HEK293 (cell line): ENCODE measurements at regions not wholly inside any gene's neighbourhood (a gene's known extent, or its start where the extent isn't known, plus 50 kb on each side); places are given as distances from the start of the nearest gene placed in this dataset.

Experiments used
- CTCF ChIA-PET: fragments of 350-600 bp; formaldehyde crosslinking; extraction: SDS; loops from one replicate; lab custom pipeline; 2021; ENCODE audit warnings: antibody characterized with exemption; lab: Yijun Ruan, JAX
- POLR2A ChIA-PET: fragments of 300-600 bp; formaldehyde crosslinking; extraction: SDS; loops from one replicate; lab custom pipeline; 2020; ENCODE audit warnings: antibody characterized with exemption, inconsistent platforms; lab: Yijun Ruan, JAX
- H3K27ac ChIP-seq: fragments of 200-500 bp; sonication (Bioruptor generic); 2 replicates; pipeline ENCODE4 v1.5.1; 2014; ENCODE audit warnings: low read depth, low read length, control low read depth, inconsistent platforms; ENCODE audit errors: extremely low read depth
- H3K36me3 ChIP-seq, 2 experiments: fragments of 200-500 bp in 1 of 2; sonication (Bioruptor generic) in 1 of 2; 1 replicate in 1 of 2; 2 replicates in 1 of 2; pipeline ENCODE4 v1.5.1; 2014 to 2017; ENCODE audit warnings: inconsistent platforms in 2 of 2, low read length in 2 of 2; ENCODE audit not compliant: control insufficient read depth in 2 of 2, insufficient read depth in 1 of 2
- H3K4me1 ChIP-seq: fragments of 200-500 bp; sonication (Bioruptor generic); 2 replicates; pipeline ENCODE4 v1.5.1; 2014; ENCODE audit warnings: mild to moderate bottlenecking, low read length, inconsistent platforms; ENCODE audit not compliant: control insufficient read depth, insufficient read depth
- H3K4me3 ChIP-seq: 2 replicates; pipeline ENCODE4 v1.5.1; 2011; ENCODE audit warnings: low read depth, mild to moderate bottlenecking, control low read depth, low read length, moderate library complexity
- H3K9me3 ChIP-seq: fragments of 200-500 bp; sonication (Bioruptor generic); 2 replicates; pipeline ENCODE4 v1.5.1; 2014; ENCODE audit warnings: low read depth, low read length, inconsistent platforms; ENCODE audit not compliant: control insufficient read depth, insufficient read depth
- CTCF ChIP-seq: fragments of 450-650 bp; formaldehyde crosslinking; IDR thresholded peaks from 2 replicates; pipeline ENCODE4 v1.5.1; 2016; ENCODE audit warnings: missing biosample characterization, missing genetic modification characterization
- ELK4 ChIP-seq: IDR thresholded peaks from 2 replicates; pipeline ENCODE4 v1.6.1; 2011; ENCODE audit warnings: mild to moderate bottlenecking, low read depth, low read length, borderline replicate concordance
- GLI2 ChIP-seq: fragments of 450-650 bp; formaldehyde crosslinking; IDR thresholded peaks from 2 replicates; pipeline ENCODE4; 2017; ENCODE audit warnings: missing biosample characterization, missing genetic modification characterization, low read depth, borderline replicate concordance
- KLF1 ChIP-seq: fragments of 450-650 bp; formaldehyde crosslinking; IDR thresholded peaks from 2 replicates; pipeline ENCODE4 v1.5.1; 2016; ENCODE audit warnings: missing biosample characterization, missing genetic modification characterization
- KLF16 ChIP-seq: fragments of 450-650 bp; formaldehyde crosslinking; IDR thresholded peaks from 2 replicates; pipeline ENCODE4 v1.5.1; 2017; ENCODE audit warnings: missing biosample characterization, missing genetic modification characterization
- SCRT1 ChIP-seq: fragments of 450-650 bp; formaldehyde crosslinking; IDR thresholded peaks from 2 replicates; pipeline ENCODE4 v1.5.1; 2016; ENCODE audit warnings: missing biosample characterization, missing genetic modification characterization, borderline replicate concordance
- TRIM28 ChIP-seq: IDR thresholded peaks from 2 replicates; pipeline ENCODE4 v1.6.1; 2011; ENCODE audit warnings: low read length, control low read depth, borderline replicate concordance
- WT1 ChIP-seq: fragments of 450-650 bp; formaldehyde crosslinking; IDR thresholded peaks from 2 replicates; pipeline ENCODE4 v1.5.1; 2016; ENCODE audit warnings: missing biosample characterization, missing genetic modification characterization
- ZBTB44 ChIP-seq: fragments of 450-650 bp; IDR thresholded peaks from 2 replicates; pipeline ENCODE4 v1.5.1; 2018; ENCODE audit warnings: missing biosample characterization, mild to moderate bottlenecking, missing genetic modification characterization
- ZBTB6 ChIP-seq: fragments of 450-650 bp; formaldehyde crosslinking; IDR thresholded peaks from 2 replicates; pipeline ENCODE4 v1.5.1; 2017; ENCODE audit warnings: missing biosample characterization, missing genetic modification characterization
- ZNF155 ChIP-seq: fragments of 450-650 bp; formaldehyde crosslinking; IDR thresholded peaks from 2 replicates; pipeline ENCODE4 v1.5.1; 2016; ENCODE audit warnings: missing biosample characterization, missing genetic modification characterization
- ZNF184 ChIP-seq: fragments of 450-650 bp; IDR thresholded peaks from 2 replicates; pipeline ENCODE4 v1.5.1; 2018; ENCODE audit warnings: missing biosample characterization, mild to moderate bottlenecking, missing genetic modification characterization
- ZNF19 ChIP-seq: fragments of 450-650 bp; formaldehyde crosslinking; IDR thresholded peaks from 2 replicates; pipeline ENCODE4; 2016; ENCODE audit warnings: missing biosample characterization, missing genetic modification characterization, low read depth
- ZNF211 ChIP-seq: fragments of 450-650 bp; formaldehyde crosslinking; IDR thresholded peaks from 2 replicates; pipeline ENCODE4 v1.5.1; 2016; ENCODE audit warnings: low read depth, missing biosample characterization, missing genetic modification characterization
- ZNF311 ChIP-seq: fragments of 450-650 bp; formaldehyde crosslinking; IDR thresholded peaks from 2 replicates; pipeline ENCODE4 v1.5.1; 2017; ENCODE audit warnings: missing biosample characterization, missing genetic modification characterization, borderline replicate concordance
- ZNF324 ChIP-seq: fragments of 450-650 bp; formaldehyde crosslinking; IDR thresholded peaks from 2 replicates; pipeline ENCODE4 v1.5.1; 2016; ENCODE audit warnings: missing biosample characterization, missing genetic modification characterization
- ZNF433 ChIP-seq: fragments of 450-650 bp; formaldehyde crosslinking; IDR thresholded peaks from 2 replicates; pipeline ENCODE4 v1.5.1; 2016; ENCODE audit warnings: missing biosample characterization, missing genetic modification characterization, low read depth
- ZNF501 ChIP-seq: fragments of 450-650 bp; formaldehyde crosslinking; IDR thresholded peaks from 2 replicates; pipeline ENCODE4 v1.5.1; 2016; ENCODE audit warnings: missing biosample characterization, missing genetic modification characterization
- ZNF571 ChIP-seq: fragments of 450-650 bp; formaldehyde crosslinking; IDR thresholded peaks from 2 replicates; pipeline ENCODE4 v1.5.0; 2017; ENCODE audit warnings: missing biosample characterization, missing genetic modification characterization
- ZNF658 ChIP-seq: fragments of 450-650 bp; formaldehyde crosslinking; IDR thresholded peaks from 2 replicates; pipeline ENCODE4; 2016; ENCODE audit warnings: missing biosample characterization, missing genetic modification characterization
- ZNF704 ChIP-seq: fragments of 450-650 bp; formaldehyde crosslinking; IDR thresholded peaks from 2 replicates; pipeline ENCODE4 v1.5.1; 2016; ENCODE audit warnings: missing biosample characterization, missing genetic modification characterization
- ZNF776 ChIP-seq: fragments of 450-650 bp; formaldehyde crosslinking; IDR thresholded peaks from 2 replicates; pipeline ENCODE4 v1.5.0; 2017; ENCODE audit warnings: missing biosample characterization, missing genetic modification characterization, borderline replicate concordance
- ZNF791 ChIP-seq: fragments of 450-650 bp; formaldehyde crosslinking; IDR thresholded peaks from 2 replicates; pipeline ENCODE4 v1.5.1; 2016; ENCODE audit warnings: missing biosample characterization, missing genetic modification characterization

- CTCF ChIA-PET: no interaction called here
These were observed 183.6 kb downstream of the SEC16B start for GRCh38 chr1:177786176-177786745.

GRCh38 chr1:177784936-177785335, 184.9 kb downstream of the SEC16B start:
- H3K27ac ChIP-seq: no peak overlapping the region
- TF ChIP-seq TRIM28 (no peak), KLF16 (no peak), ELK4 (no peak)
- CTCF ChIA-PET: no interaction called here
- H3K4me3 ChIP-seq: no peak overlapping the region
- POLR2A ChIA-PET: no interaction called here
- H3K36me3 ChIP-seq: no peaks in the 10 kb centered on the region
- no peaks in the 10 kb centered on the region for H3K9me3 ChIP-seq
- no peaks in the 10 kb centered on the region for H3K4me1 ChIP-seq

More at GRCh38 chr1:177786176-177786745, 183.6 kb downstream of the SEC16B start:
- H3K27ac ChIP-seq: no peak overlapping the region
- no peaks in the 10 kb centered on the region for H3K9me3 ChIP-seq
- POLR2A ChIA-PET: no interaction called here
- H3K4me3 ChIP-seq: no peak overlapping the region
- no peak for TF ChIP-seq ZNF571 (tag by site-specific recombination)
- no peak for TF ChIP-seq ZNF433 (tag by site-specific recombination)
- no peak for TF ChIP-seq ZBTB44 (tag by site-specific recombination)
- no peak for TF ChIP-seq ZNF658 (tag by site-specific recombination)
- no peak for TF ChIP-seq ZNF704 (tag by site-specific recombination)
- TF ChIP-seq ZNF155 (tag by site-specific recombination): no peak
- TF ChIP-seq KLF1 (tag by site-specific recombination): no peak
- TF ChIP-seq ZNF19 (tag by site-specific recombination): no peak
- TF ChIP-seq ZNF501 (tag by site-specific recombination): no peak
- TF ChIP-seq SCRT1 (tag by site-specific recombination): no peak
- no peak for TF ChIP-seq ZNF776
- no peak for TF ChIP-seq GLI2
- no peak for TF ChIP-seq WT1 (tag by site-specific recombination)
- no peak for TF ChIP-seq ZNF211 (tag by site-specific recombination)
- no peak for TF ChIP-seq ZBTB6 (tag by site-specific recombination)
- TF ChIP-seq ZNF311 (tag by site-specific recombination): no peak
- TF ChIP-seq CTCF: no peak
- no peak for TF ChIP-seq ZNF184 (tag by site-specific recombination)
- TF ChIP-seq ZNF324: no peak
- no peak for TF ChIP-seq ZNF791 (tag by site-specific recombination)
- H3K4me1 ChIP-seq: no peaks in the 10 kb centered on the region
- no peaks in the 10 kb centered on the region for H3K36me3 ChIP-seq
